ENCODE measurements at regions not wholly inside any gene's neighbourhood (a gene's known extent, or its start where the extent isn't known, plus 50 kb on each side); places are given as distances from the start of the nearest gene placed in this dataset.
"Not testable (repeated sequence)": the region's sequence is repeated elsewhere in the genome, so short reads cannot be mapped to it uniquely, and the experiment has no call there.

- Mint-ChIP-seq H3K4me1 (no peaks in the 10 kb centered on the region), H3K36me3 (ENCODE audit: insufficient read depth) (no peaks in the 10 kb centered on the region), H3K27me3 (no peaks in the 10 kb centered on the region), H3K4me3 (no peak overlapping the region), H3K27ac (ENCODE audit: low read depth) (no peak overlapping the region), H3K9me3 (no peaks in the 10 kb centered on the region)
- DNase-seq (ENCODE audit: low spot score in 2 of 2): no peak
- ATAC-seq (replicated peaks; ENCODE audit: extremely low read depth, poor library complexity, severe bottlenecking): no peak
These were observed 1066.0 kb upstream of the CELF2 start for GRCh38 chr10:9951481-9952257.

GRCh38 chr10:9957351-9957750 is 1060.3 kb upstream of the CELF2 start:
- ATAC-seq (replicated peaks; ENCODE audit: extremely low read depth, poor library complexity, severe bottlenecking): no peak

GRCh38 chr10:9957876-9958275 is 1059.8 kb upstream of the CELF2 start:
- H3K27me3 Mint-ChIP-seq; H3K36me3 Mint-ChIP-seq (ENCODE audit: insufficient read depth); DNase-seq (ENCODE audit: low spot score in 2 of 2); H3K27ac Mint-ChIP-seq (ENCODE audit: low read depth); H3K4me1 Mint-ChIP-seq; H3K9me3 Mint-ChIP-seq; ATAC-seq (replicated peaks; ENCODE audit: extremely low read depth, poor library complexity, severe bottlenecking); H3K4me3 Mint-ChIP-seq: not testable (repeated sequence)

More at GRCh38 chr10:9957351-9957750, 1060.3 kb upstream of the CELF2 start:
- H3K4me1 Mint-ChIP-seq: no peaks in the 10 kb centered on the region
- DNase-seq (ENCODE audit: low spot score in 2 of 2): no peak
- H3K36me3 Mint-ChIP-seq (ENCODE audit: insufficient read depth): no peaks in the 10 kb centered on the region
- H3K27ac Mint-ChIP-seq (ENCODE audit: low read depth): no peak overlapping the region
- H3K9me3 Mint-ChIP-seq: no peaks in the 10 kb centered on the region
- H3K4me3 Mint-ChIP-seq: no peak overlapping the region
- no peaks in the 10 kb centered on the region for H3K27me3 Mint-ChIP-seq

DNA sequence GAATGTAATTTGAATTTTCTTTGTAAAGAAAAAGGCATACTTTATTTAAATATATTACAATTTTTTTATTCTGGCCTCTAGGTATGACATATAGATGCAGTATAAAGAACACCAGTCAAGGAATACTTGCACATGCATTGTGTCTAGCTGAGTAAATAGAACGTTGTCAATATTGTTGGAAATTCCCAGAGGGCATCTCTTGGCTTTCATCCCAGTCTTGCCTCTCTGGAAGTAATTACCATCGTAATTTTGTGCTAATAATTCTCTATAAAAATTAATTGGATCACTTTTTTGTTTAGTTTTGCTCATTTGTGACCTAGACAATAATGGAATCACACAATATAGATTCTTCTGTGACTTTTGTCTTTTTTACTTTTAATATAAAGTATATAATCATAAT is 1052.3 kb upstream of the CELF2 start:
- H3K27me3 Mint-ChIP-seq: no peaks in the 10 kb centered on the region
- H3K4me1 Mint-ChIP-seq: no peaks in the 10 kb centered on the region
- no peaks in the 10 kb centered on the region for H3K9me3 Mint-ChIP-seq
- no peak overlapping the region for H3K27ac Mint-ChIP-seq (ENCODE audit: low read depth)
- no peak overlapping the region for H3K4me3 Mint-ChIP-seq
- no peak for DNase-seq (ENCODE audit: low spot score in 2 of 2)
- no peaks in the 10 kb centered on the region for H3K36me3 Mint-ChIP-seq (ENCODE audit: insufficient read depth)
- ATAC-seq (replicated peaks; ENCODE audit: extremely low read depth, poor library complexity, severe bottlenecking): no peak

- DNase-seq (ENCODE audit: low spot score in 2 of 2) (no peak), ATAC-seq (replicated peaks; ENCODE audit: extremely low read depth, poor library complexity, severe bottlenecking) (no peak)
- Mint-ChIP-seq H3K36me3 (ENCODE audit: insufficient read depth) (no peaks in the 10 kb centered on the region), H3K4me1 (no peaks in the 10 kb centered on the region), H3K9me3 (peaks cover 14% of the 10 kb centered on the region), H3K4me3 (no peak overlapping the region), H3K27ac (ENCODE audit: low read depth) (no peak overlapping the region), H3K27me3 (no peaks in the 10 kb centered on the region)
These were observed 1030.9 kb upstream of the CELF2 start for GRCh38 chr10:9986786-9987185.

- Mint-ChIP-seq H3K4me1 (no peaks in the 10 kb centered on the region), H3K27me3 (no peaks in the 10 kb centered on the region), H3K9me3 (peaks cover 14% of the 10 kb centered on the region), H3K4me3 (no peak overlapping the region), H3K27ac (ENCODE audit: low read depth) (no peak overlapping the region), H3K36me3 (ENCODE audit: insufficient read depth) (no peaks in the 10 kb centered on the region)
- ATAC-seq (replicated peaks; ENCODE audit: extremely low read depth, poor library complexity, severe bottlenecking): no peak
- no peak for DNase-seq (ENCODE audit: low spot score in 2 of 2)
These were observed 1030.5 kb upstream of the CELF2 start for GRCh38 chr10:9987197-9987596.

- no peak for DNase-seq (ENCODE audit: low spot score in 2 of 2)
- Mint-ChIP-seq H3K36me3 (ENCODE audit: insufficient read depth) (no peaks in the 10 kb centered on the region), H3K9me3 (no peaks in the 10 kb centered on the region), H3K27me3 (no peaks in the 10 kb centered on the region), H3K4me3 (no peak overlapping the region), H3K27ac (ENCODE audit: low read depth) (no peak overlapping the region), H3K4me1 (no peaks in the 10 kb centered on the region)
- no peak for ATAC-seq (replicated peaks; ENCODE audit: extremely low read depth, poor library complexity, severe bottlenecking)
These were observed 1025.0 kb upstream of the CELF2 start for GRCh38 chr10:9992661-9993060.

DNA sequence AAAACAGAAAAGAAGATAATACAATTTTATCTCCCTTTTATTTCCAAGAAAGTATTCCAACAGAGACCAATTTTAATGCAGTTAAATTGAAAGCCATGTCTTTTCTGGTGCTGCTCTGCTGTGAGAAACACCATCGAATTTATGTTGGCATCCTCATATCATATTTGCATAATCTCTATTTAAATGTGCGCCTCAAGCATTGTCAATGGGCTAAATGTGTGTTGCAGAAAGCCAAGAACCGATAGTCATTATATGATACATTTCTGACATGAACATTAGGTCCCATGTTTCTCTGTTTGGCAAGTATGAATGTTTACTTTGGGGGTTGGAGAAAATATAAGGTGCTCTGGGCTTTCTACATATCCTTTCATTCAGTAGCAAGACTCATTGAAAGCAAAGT is 1023.5 kb upstream of the CELF2 start:
- ATAC-seq (replicated peaks; ENCODE audit: extremely low read depth, poor library complexity, severe bottlenecking) (no peak), DNase-seq (ENCODE audit: low spot score in 2 of 2) (no peak)
- no peaks in the 10 kb centered on the region for H3K4me1 Mint-ChIP-seq
- no peak overlapping the region for H3K27ac Mint-ChIP-seq (ENCODE audit: low read depth)
- H3K9me3 Mint-ChIP-seq: peaks cover 7% of the 10 kb centered on the region
- no peaks in the 10 kb centered on the region for H3K36me3 Mint-ChIP-seq (ENCODE audit: insufficient read depth)
- H3K4me3 Mint-ChIP-seq: no peak overlapping the region
- H3K27me3 Mint-ChIP-seq: no peaks in the 10 kb centered on the region

DNA sequence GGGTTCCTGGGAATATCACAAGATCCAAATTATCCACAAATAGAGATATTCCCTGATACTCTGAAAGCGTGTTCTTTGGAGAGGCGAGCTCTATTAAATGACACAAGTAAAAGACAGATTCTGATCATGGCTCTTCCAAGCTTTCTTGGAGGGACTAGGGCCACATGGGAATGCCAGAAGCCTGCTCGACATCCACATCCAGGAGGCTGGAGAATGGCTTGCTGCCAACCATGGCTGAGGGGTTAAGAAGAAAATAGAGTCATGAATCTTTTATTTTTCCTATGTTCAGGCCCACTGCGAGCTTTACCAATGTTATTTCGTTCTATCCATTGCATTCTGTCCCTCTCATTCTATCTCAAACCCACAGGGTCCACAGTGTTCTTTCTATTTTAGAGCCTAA is 1018.0 kb upstream of the CELF2 start:
- Mint-ChIP-seq H3K4me1 (no peaks in the 10 kb centered on the region), H3K27me3 (no peaks in the 10 kb centered on the region), H3K9me3 (peaks cover 12% of the 10 kb centered on the region), H3K27ac (ENCODE audit: low read depth) (no peak overlapping the region), H3K36me3 (ENCODE audit: insufficient read depth) (no peaks in the 10 kb centered on the region), H3K4me3 (no peak overlapping the region)
- DNase-seq (ENCODE audit: low spot score in 2 of 2) (no peak), ATAC-seq (replicated peaks; ENCODE audit: extremely low read depth, poor library complexity, severe bottlenecking) (no peak)

DNA sequence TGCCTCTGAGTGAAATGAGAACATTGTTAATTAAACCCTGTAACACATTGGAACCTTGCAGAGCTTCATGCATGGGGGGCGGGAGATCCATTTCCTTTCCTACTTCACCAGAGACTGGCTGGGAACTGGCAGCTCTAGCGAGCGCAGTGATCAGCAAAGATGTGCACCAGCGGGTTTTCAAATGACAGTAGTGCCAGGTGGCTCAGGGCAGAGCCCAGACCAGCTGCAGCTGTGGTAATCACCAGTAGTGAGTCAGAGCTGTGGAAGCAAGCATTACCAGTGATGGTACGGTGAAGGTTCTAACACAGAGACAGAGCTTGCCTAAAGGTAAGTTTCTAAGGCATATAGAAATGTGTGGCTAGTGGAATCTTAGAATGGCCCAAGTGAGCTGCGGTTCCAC is 1009.7 kb upstream of the CELF2 start:
- Mint-ChIP-seq H3K9me3 (no peaks in the 10 kb centered on the region), H3K36me3 (ENCODE audit: insufficient read depth) (no peaks in the 10 kb centered on the region), H3K27ac (ENCODE audit: low read depth) (no peak overlapping the region), H3K4me3 (no peak overlapping the region), H3K27me3 (no peaks in the 10 kb centered on the region), H3K4me1 (no peaks in the 10 kb centered on the region)
- ATAC-seq (replicated peaks; ENCODE audit: extremely low read depth, poor library complexity, severe bottlenecking): no peak
- DNase-seq (ENCODE audit: low spot score in 2 of 2): no peak

GRCh38 chr10:10010397-10010796 is 1007.3 kb upstream of the CELF2 start:
- DNase-seq (ENCODE audit: low spot score in 2 of 2) (no peak), ATAC-seq (replicated peaks; ENCODE audit: extremely low read depth, poor library complexity, severe bottlenecking) (no peak)
- H3K27me3 Mint-ChIP-seq: no peaks in the 10 kb centered on the region
- no peaks in the 10 kb centered on the region for H3K9me3 Mint-ChIP-seq
- no peaks in the 10 kb centered on the region for H3K36me3 Mint-ChIP-seq (ENCODE audit: insufficient read depth)
- no peaks in the 10 kb centered on the region for H3K4me1 Mint-ChIP-seq
- no peak overlapping the region for H3K4me3 Mint-ChIP-seq
- no peak overlapping the region for H3K27ac Mint-ChIP-seq (ENCODE audit: low read depth)

- ATAC-seq (replicated peaks; ENCODE audit: extremely low read depth, poor library complexity, severe bottlenecking): no peak
- Mint-ChIP-seq H3K36me3 (ENCODE audit: insufficient read depth) (no peaks in the 10 kb centered on the region), H3K4me3 (no peak overlapping the region), H3K9me3 (peaks cover 10% of the 10 kb centered on the region), H3K27ac (ENCODE audit: low read depth) (no peak overlapping the region), H3K4me1 (no peaks in the 10 kb centered on the region), H3K27me3 (no peaks in the 10 kb centered on the region)
- DNase-seq (ENCODE audit: low spot score in 2 of 2): no peak
These were observed 1002.8 kb upstream of the CELF2 start for GRCh38 chr10:10014846-10015245.

DNA sequence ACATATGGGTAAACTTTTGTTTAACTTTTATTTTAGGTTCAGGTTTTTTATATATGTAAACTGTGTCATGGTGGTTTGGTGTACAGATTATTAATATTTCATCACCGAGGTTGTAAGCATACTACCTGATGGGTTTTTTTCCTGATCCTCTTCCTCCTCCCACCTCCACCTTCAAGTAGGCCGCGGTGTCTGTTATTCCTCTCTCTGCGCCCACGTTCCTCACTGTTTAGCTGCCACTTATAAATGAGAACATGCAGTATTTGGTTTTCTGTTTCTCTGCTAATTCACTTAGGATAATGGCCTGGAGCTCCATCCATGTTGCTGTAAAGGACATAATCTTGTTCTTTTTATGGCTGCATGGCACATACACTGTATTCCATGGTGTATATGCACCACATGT is 1000.0 kb upstream of the CELF2 start:
- H3K4me1 Mint-ChIP-seq: no peaks in the 10 kb centered on the region
- H3K36me3 Mint-ChIP-seq (ENCODE audit: insufficient read depth): peaks cover 2% of the 10 kb centered on the region
- no peak overlapping the region for H3K4me3 Mint-ChIP-seq
- H3K27me3 Mint-ChIP-seq: no peaks in the 10 kb centered on the region
- peaks cover 10% of the 10 kb centered on the region for H3K9me3 Mint-ChIP-seq
- DNase-seq (ENCODE audit: low spot score in 2 of 2): no peak
- ATAC-seq (replicated peaks; ENCODE audit: extremely low read depth, poor library complexity, severe bottlenecking): no peak
- H3K27ac Mint-ChIP-seq (ENCODE audit: low read depth): no peak overlapping the region
